ENCODE measurements at regions not wholly inside any gene's neighbourhood (a gene's known extent, or its start where the extent isn't known, plus 50 kb on each side); places are given as distances from the start of the nearest gene placed in this dataset.

DNA sequence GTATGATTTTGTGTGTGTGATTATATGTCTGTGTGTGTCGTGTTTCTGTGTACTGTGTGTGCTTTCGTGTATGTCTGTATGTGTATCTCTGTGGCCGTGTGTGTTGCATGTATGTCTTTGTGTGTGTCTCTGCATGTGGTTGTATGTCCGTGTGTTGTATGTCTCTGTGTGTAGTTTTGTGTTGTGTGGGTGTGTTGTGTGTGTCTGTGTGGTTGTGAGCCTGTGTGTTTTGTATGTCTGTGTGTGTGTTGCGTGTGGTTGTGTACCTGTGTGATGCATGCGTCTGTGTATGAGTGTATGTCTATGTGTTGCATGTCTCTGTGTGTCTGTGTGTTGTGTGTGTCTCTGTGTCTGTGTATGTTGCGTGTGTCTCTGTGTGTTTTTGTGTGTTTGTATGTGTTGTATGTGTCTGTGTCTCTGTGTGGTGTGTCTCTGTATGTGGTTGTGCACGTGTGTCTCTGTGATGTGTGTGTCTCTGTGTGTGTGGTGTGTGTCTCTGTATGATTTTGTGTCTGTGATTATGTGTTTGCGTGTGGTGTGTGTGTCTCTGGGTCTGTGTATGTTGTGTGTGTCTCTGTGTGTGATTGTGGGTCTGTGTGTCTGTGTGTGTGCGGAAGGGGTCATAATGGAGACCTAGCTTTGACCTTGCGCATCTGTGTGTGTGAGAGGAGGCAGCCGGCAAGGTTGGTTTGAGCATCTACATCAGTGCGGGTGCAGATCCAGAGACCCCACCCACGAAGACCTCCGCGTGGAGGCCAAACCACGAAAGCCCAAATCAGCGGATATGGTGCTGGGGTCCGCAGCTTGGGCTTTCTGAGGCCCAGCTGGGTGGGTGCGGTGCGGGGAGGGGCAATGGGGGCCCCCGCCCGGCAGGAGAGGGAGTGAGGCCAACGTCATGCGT lies 212.6 kb upstream of the GSE1 start:
- H2AFZ ChIP-seq (ENCODE audit: low read depth, low read length), result no peak overlapping the region
- TF ChIP-seq, protein P1, sequence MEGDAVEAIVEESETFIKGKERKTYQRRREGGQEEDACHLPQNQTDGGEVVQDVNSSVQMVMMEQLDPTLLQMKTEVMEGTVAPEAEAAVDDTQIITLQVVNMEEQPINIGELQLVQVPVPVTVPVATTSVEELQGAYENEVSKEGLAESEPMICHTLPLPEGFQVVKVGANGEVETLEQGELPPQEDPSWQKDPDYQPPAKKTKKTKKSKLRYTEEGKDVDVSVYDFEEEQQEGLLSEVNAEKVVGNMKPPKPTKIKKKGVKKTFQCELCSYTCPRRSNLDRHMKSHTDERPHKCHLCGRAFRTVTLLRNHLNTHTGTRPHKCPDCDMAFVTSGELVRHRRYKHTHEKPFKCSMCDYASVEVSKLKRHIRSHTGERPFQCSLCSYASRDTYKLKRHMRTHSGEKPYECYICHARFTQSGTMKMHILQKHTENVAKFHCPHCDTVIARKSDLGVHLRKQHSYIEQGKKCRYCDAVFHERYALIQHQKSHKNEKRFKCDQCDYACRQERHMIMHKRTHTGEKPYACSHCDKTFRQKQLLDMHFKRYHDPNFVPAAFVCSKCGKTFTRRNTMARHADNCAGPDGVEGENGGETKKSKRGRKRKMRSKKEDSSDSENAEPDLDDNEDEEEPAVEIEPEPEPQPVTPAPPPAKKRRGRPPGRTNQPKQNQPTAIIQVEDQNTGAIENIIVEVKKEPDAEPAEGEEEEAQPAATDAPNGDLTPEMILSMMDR (IDR thresholded peaks at IDR 0.05; ENCODE audit: poor library complexity, severe bottlenecking), result no peak
- TF ChIP-seq EP300 (conservative IDR thresholded peaks at IDR 0.05; ENCODE audit: poor library complexity, severe bottlenecking), result no peak
- TF ChIP-seq MXI1 (conservative IDR thresholded peaks at IDR 0.05; ENCODE audit: poor library complexity, severe bottlenecking), result no peak
- TF ChIP-seq TAF1 (IDR thresholded peaks at IDR 0.05; ENCODE audit: low read depth), result no peak
- TF ChIP-seq, protein P2, sequence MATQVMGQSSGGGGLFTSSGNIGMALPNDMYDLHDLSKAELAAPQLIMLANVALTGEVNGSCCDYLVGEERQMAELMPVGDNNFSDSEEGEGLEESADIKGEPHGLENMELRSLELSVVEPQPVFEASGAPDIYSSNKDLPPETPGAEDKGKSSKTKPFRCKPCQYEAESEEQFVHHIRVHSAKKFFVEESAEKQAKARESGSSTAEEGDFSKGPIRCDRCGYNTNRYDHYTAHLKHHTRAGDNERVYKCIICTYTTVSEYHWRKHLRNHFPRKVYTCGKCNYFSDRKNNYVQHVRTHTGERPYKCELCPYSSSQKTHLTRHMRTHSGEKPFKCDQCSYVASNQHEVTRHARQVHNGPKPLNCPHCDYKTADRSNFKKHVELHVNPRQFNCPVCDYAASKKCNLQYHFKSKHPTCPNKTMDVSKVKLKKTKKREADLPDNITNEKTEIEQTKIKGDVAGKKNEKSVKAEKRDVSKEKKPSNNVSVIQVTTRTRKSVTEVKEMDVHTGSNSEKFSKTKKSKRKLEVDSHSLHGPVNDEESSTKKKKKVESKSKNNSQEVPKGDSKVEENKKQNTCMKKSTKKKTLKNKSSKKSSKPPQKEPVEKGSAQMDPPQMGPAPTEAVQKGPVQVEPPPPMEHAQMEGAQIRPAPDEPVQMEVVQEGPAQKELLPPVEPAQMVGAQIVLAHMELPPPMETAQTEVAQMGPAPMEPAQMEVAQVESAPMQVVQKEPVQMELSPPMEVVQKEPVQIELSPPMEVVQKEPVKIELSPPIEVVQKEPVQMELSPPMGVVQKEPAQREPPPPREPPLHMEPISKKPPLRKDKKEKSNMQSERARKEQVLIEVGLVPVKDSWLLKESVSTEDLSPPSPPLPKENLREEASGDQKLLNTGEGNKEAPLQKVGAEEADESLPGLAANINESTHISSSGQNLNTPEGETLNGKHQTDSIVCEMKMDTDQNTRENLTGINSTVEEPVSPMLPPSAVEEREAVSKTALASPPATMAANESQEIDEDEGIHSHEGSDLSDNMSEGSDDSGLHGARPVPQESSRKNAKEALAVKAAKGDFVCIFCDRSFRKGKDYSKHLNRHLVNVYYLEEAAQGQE (IDR thresholded peaks at IDR 0.05; ENCODE audit: borderline replicate concordance), result no peak
- no peak for TF ChIP-seq POLR2AphosphoS5 (IDR thresholded peaks at IDR 0.05)
- no peak for TF ChIP-seq SMC3 (conservative IDR thresholded peaks at IDR 0.05; ENCODE audit: poor library complexity)
- TF ChIP-seq RAD21 (conservative IDR thresholded peaks at IDR 0.05), result no peak
- TF ChIP-seq EZH2 (IDR thresholded peaks at IDR 0.05; ENCODE audit: borderline replicate concordance, insufficient read depth, low read length, poor library complexity, severe bottlenecking), result no peak
- H3K27me3 ChIP-seq (ENCODE audit: insufficient read depth, low read depth, low read length), result no peaks in the 10 kb centered on the region
- no peak overlapping the region for H3K4me2 ChIP-seq (ENCODE audit: low read length)
- no peaks in the 10 kb centered on the region for H3K79me2 ChIP-seq (replicated peaks; ENCODE audit: insufficient read depth, low read length)
- H3K9me2 ChIP-seq (ENCODE audit: insufficient read depth, low read length), result no peaks in the 10 kb centered on the region
- H3K27ac ChIP-seq (ENCODE audit: low read length), result no peak overlapping the region
- H3K9ac ChIP-seq (ENCODE audit: low read length), result no peak overlapping the region
- H3F3A ChIP-seq (ENCODE audit: insufficient read depth, low read length, poor library complexity, severe bottlenecking), result no peaks in the 10 kb centered on the region
- H3K4me3 ChIP-seq (ENCODE audit: low read length), result no peak overlapping the region
- no peaks in the 10 kb centered on the region for H4K20me1 ChIP-seq (ENCODE audit: insufficient read depth)
- peaks cover 3% of the 10 kb centered on the region for H3K9me3 ChIP-seq (ENCODE audit: low read length)
- no peaks in the 10 kb centered on the region for H3K36me3 ChIP-seq (ENCODE audit: insufficient read depth, low read length)

DNA sequence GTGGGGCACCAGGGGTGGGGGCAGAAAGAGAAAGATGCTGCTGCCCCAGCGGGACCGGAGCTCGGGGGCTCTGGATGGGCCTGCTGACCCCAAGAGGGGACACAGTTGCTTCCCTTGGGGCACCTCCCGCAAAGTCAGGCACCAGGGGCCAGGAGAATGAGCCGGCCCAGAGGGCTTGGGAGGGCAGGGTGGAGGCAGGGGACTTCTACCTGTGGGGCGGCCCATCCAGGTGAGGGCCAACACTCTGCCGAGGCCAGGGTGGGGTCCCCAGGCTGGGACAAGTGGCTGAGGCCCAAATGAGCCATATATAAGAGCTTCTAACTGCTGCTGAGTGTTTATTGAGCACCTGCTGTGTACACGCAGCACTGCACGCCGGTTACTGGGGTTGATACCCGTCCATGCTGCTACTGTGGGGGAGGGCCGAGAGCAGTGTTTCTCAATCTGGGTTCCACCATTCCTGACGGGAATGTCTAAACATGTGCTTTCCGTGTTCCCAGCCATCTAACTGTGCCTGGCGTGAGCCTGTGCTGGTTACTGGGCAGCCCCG lies 211.7 kb upstream of the GSE1 start:
- no peaks in the 10 kb centered on the region for H3K36me3 ChIP-seq (ENCODE audit: insufficient read depth, low read length)
- TF ChIP-seq MXI1 (conservative IDR thresholded peaks at IDR 0.05; ENCODE audit: poor library complexity, severe bottlenecking) (no peak), POLR2AphosphoS5 (IDR thresholded peaks at IDR 0.05) (no peak), SMC3 (conservative IDR thresholded peaks at IDR 0.05; ENCODE audit: poor library complexity) (no peak), EP300 (conservative IDR thresholded peaks at IDR 0.05; ENCODE audit: poor library complexity, severe bottlenecking) (no peak), RAD21 (conservative IDR thresholded peaks at IDR 0.05) (no peak), TAF1 (IDR thresholded peaks at IDR 0.05; ENCODE audit: low read depth) (no peak), EZH2 (IDR thresholded peaks at IDR 0.05; ENCODE audit: borderline replicate concordance, insufficient read depth, low read length, poor library complexity, severe bottlenecking) (no peak)
- TF ChIP-seq, protein P1 (IDR thresholded peaks at IDR 0.05; ENCODE audit: poor library complexity, severe bottlenecking), result no peak
- TF ChIP-seq, protein P2 (IDR thresholded peaks at IDR 0.05; ENCODE audit: borderline replicate concordance), result no peak

More for the DNA sequence above, 211.7 kb upstream of the GSE1 start:
- H3K4me2 ChIP-seq (ENCODE audit: low read length), result no peak overlapping the region
- H3K27me3 ChIP-seq (ENCODE audit: insufficient read depth, low read depth, low read length), result no peaks in the 10 kb centered on the region
- no peaks in the 10 kb centered on the region for H3K79me2 ChIP-seq (replicated peaks; ENCODE audit: insufficient read depth, low read length)
- H3K9me2 ChIP-seq (ENCODE audit: insufficient read depth, low read length), result no peaks in the 10 kb centered on the region
- peaks cover 3% of the 10 kb centered on the region for H3K9me3 ChIP-seq (ENCODE audit: low read length)
- H3K4me3 ChIP-seq (ENCODE audit: low read length), result no peak overlapping the region
- H3K27ac ChIP-seq (ENCODE audit: low read length), result no peak overlapping the region
- no peaks in the 10 kb centered on the region for H3F3A ChIP-seq (ENCODE audit: insufficient read depth, low read length, poor library complexity, severe bottlenecking)
- no peak overlapping the region for H2AFZ ChIP-seq (ENCODE audit: low read depth, low read length)
- no peak overlapping the region for H3K9ac ChIP-seq (ENCODE audit: low read length)
- H4K20me1 ChIP-seq (ENCODE audit: insufficient read depth), result no peaks in the 10 kb centered on the region
